HEK293 (cell line): ENCODE measurements at regions not wholly inside any gene's neighbourhood (a gene's known extent, or its start where the extent isn't known, plus 50 kb on each side); places are given as distances from the start of the nearest gene placed in this dataset.

Source experiments
- CTCF ChIA-PET: fragments of 350-600 bp; formaldehyde crosslinking; extraction: SDS; loops from one replicate; lab custom pipeline; 2021; ENCODE audit warnings: antibody characterized with exemption; lab: Yijun Ruan, JAX
- POLR2A ChIA-PET: fragments of 300-600 bp; formaldehyde crosslinking; extraction: SDS; loops from one replicate; lab custom pipeline; 2020; ENCODE audit warnings: antibody characterized with exemption, inconsistent platforms; lab: Yijun Ruan, JAX
- H3K27ac ChIP-seq: fragments of 200-500 bp; sonication (Bioruptor generic); 2 replicates; pipeline ENCODE4 v1.5.1; 2014; ENCODE audit warnings: low read depth, low read length, control low read depth, inconsistent platforms; ENCODE audit errors: extremely low read depth
- H3K36me3 ChIP-seq, 2 experiments: fragments of 200-500 bp in 1 of 2; sonication (Bioruptor generic) in 1 of 2; 1 replicate in 1 of 2; 2 replicates in 1 of 2; pipeline ENCODE4 v1.5.1; 2014 to 2017; ENCODE audit warnings: inconsistent platforms in 2 of 2, low read length in 2 of 2; ENCODE audit not compliant: control insufficient read depth in 2 of 2, insufficient read depth in 1 of 2
- H3K4me1 ChIP-seq: fragments of 200-500 bp; sonication (Bioruptor generic); 2 replicates; pipeline ENCODE4 v1.5.1; 2014; ENCODE audit warnings: mild to moderate bottlenecking, low read length, inconsistent platforms; ENCODE audit not compliant: control insufficient read depth, insufficient read depth
- H3K4me3 ChIP-seq: 2 replicates; pipeline ENCODE4 v1.5.1; 2011; ENCODE audit warnings: low read depth, mild to moderate bottlenecking, control low read depth, low read length, moderate library complexity
- H3K9me3 ChIP-seq: fragments of 200-500 bp; sonication (Bioruptor generic); 2 replicates; pipeline ENCODE4 v1.5.1; 2014; ENCODE audit warnings: low read depth, low read length, inconsistent platforms; ENCODE audit not compliant: control insufficient read depth, insufficient read depth
- KLF1 ChIP-seq: fragments of 450-650 bp; formaldehyde crosslinking; IDR thresholded peaks from 2 replicates; pipeline ENCODE4 v1.5.1; 2016; ENCODE audit warnings: missing biosample characterization, missing genetic modification characterization
- SCRT2 ChIP-seq: fragments of 450-650 bp; formaldehyde crosslinking; IDR thresholded peaks from 2 replicates; pipeline ENCODE4 v1.5.1; 2016; ENCODE audit warnings: missing biosample characterization, missing genetic modification characterization
- TCF7L2 ChIP-seq: IDR thresholded peaks from 2 replicates; pipeline ENCODE4 v1.6.1; 2011; ENCODE audit warnings: low read depth, mild to moderate bottlenecking, inconsistent platforms, low read length, moderate library complexity, borderline replicate concordance
- ZBTB20 ChIP-seq: fragments of 450-650 bp; formaldehyde crosslinking; IDR thresholded peaks from 2 replicates; pipeline ENCODE4 v1.5.1; 2016; ENCODE audit warnings: missing biosample characterization, missing genetic modification characterization
- ZNF10 ChIP-seq: fragments of 450-650 bp; formaldehyde crosslinking; IDR thresholded peaks from 2 replicates; pipeline ENCODE4 v1.5.1; 2017; ENCODE audit warnings: missing biosample characterization, missing genetic modification characterization
- ZNF23 ChIP-seq: fragments of 450-650 bp; formaldehyde crosslinking; IDR thresholded peaks from 2 replicates; pipeline ENCODE4 v1.5.1; 2016; ENCODE audit warnings: missing biosample characterization, missing genetic modification characterization, borderline replicate concordance
- ZNF324 ChIP-seq: fragments of 450-650 bp; formaldehyde crosslinking; IDR thresholded peaks from 2 replicates; pipeline ENCODE4 v1.5.1; 2016; ENCODE audit warnings: missing biosample characterization, missing genetic modification characterization
- ZNF391 ChIP-seq: fragments of 450-650 bp; formaldehyde crosslinking; IDR thresholded peaks from 2 replicates; pipeline ENCODE4 v1.5.1; 2016; ENCODE audit warnings: low read depth, missing biosample characterization, missing genetic modification characterization, borderline replicate concordance
- ZNF404 ChIP-seq: fragments of 450-650 bp; formaldehyde crosslinking; IDR thresholded peaks from 2 replicates; pipeline ENCODE4 v1.5.1; 2017; ENCODE audit warnings: missing biosample characterization, missing genetic modification characterization
- ZNF561 ChIP-seq: fragments of 450-650 bp; IDR thresholded peaks from 2 replicates; pipeline ENCODE4 v1.5.1; 2018; ENCODE audit warnings: missing biosample characterization, missing genetic modification characterization, borderline replicate concordance
- ZNF571 ChIP-seq: fragments of 450-650 bp; formaldehyde crosslinking; IDR thresholded peaks from 2 replicates; pipeline ENCODE4 v1.5.0; 2017; ENCODE audit warnings: missing biosample characterization, missing genetic modification characterization
- ZNF654 ChIP-seq: fragments of 450-650 bp; formaldehyde crosslinking; IDR thresholded peaks from 2 replicates; pipeline ENCODE4 v1.5.1; 2016; ENCODE audit warnings: low read depth, missing biosample characterization, missing genetic modification characterization
- ZNF777 ChIP-seq: fragments of 450-650 bp; formaldehyde crosslinking; IDR thresholded peaks from 2 replicates; pipeline ENCODE4 v1.5.1; 2017; ENCODE audit warnings: missing biosample characterization, missing genetic modification characterization, borderline replicate concordance
- ZNF785 ChIP-seq: fragments of 450-650 bp; formaldehyde crosslinking; IDR thresholded peaks from 2 replicates; pipeline ENCODE4 v1.5.1; 2016; ENCODE audit warnings: missing biosample characterization, missing genetic modification characterization
- TF ChIP-seq, protein P1 (sequence below): fragments of 450-650 bp; formaldehyde crosslinking; conservative IDR thresholded peaks from 2 replicates; pipeline ENCODE4 v1.5.1; 2016; ENCODE audit warnings: low read depth, missing biosample characterization, missing genetic modification characterization
- TF ChIP-seq, protein P2 (sequence below): fragments of 450-650 bp; formaldehyde crosslinking; IDR thresholded peaks from 2 replicates; pipeline ENCODE4 v1.5.1; 2016; ENCODE audit warnings: missing biosample characterization, missing genetic modification characterization
- TF ChIP-seq, protein P3 (sequence below): fragments of 450-650 bp; formaldehyde crosslinking; IDR thresholded peaks from 2 replicates; pipeline ENCODE4 v1.5.1; 2017; ENCODE audit warnings: missing biosample characterization, missing genetic modification characterization
- TF ChIP-seq, protein P4 (sequence below): fragments of 450-650 bp; IDR thresholded peaks from 2 replicates; pipeline ENCODE4 v1.5.1; 2018; ENCODE audit warnings: missing biosample characterization, mild to moderate bottlenecking, missing genetic modification characterization
- TF ChIP-seq, protein P5 (sequence below): fragments of 450-650 bp; formaldehyde crosslinking; IDR thresholded peaks from 2 replicates; pipeline ENCODE4 v1.5.1; 2016; ENCODE audit warnings: missing biosample characterization, missing genetic modification characterization

DNA sequence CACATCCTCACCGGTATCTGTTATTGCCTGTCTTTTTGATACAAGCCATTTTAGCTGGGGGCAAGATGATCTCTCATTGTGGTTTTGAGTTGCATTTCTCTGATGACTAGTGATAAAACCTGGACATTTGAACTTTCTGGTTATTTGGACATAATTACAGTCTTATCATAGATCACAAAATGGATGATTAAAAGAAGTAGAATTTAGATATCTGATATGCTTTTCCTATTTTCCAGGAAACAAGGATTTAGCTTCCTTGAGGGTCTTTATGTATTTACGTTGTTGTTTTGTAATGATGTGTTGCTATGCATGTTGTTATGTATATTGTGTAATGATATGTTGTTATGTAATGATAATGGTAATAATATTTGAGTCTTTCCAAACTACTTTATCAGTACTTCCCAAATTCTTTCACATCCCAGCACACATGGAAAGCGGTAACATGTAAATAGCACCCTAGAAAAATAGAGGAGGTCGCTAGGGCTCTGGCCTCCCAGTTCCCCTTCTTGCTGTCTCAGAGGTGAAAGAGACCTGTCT lies 53.8 kb downstream of the GJD2 start:
- ChIA-PET CTCF (no interaction called here), POLR2A (no interaction called here)
- TF ChIP-seq, protein P1, sequence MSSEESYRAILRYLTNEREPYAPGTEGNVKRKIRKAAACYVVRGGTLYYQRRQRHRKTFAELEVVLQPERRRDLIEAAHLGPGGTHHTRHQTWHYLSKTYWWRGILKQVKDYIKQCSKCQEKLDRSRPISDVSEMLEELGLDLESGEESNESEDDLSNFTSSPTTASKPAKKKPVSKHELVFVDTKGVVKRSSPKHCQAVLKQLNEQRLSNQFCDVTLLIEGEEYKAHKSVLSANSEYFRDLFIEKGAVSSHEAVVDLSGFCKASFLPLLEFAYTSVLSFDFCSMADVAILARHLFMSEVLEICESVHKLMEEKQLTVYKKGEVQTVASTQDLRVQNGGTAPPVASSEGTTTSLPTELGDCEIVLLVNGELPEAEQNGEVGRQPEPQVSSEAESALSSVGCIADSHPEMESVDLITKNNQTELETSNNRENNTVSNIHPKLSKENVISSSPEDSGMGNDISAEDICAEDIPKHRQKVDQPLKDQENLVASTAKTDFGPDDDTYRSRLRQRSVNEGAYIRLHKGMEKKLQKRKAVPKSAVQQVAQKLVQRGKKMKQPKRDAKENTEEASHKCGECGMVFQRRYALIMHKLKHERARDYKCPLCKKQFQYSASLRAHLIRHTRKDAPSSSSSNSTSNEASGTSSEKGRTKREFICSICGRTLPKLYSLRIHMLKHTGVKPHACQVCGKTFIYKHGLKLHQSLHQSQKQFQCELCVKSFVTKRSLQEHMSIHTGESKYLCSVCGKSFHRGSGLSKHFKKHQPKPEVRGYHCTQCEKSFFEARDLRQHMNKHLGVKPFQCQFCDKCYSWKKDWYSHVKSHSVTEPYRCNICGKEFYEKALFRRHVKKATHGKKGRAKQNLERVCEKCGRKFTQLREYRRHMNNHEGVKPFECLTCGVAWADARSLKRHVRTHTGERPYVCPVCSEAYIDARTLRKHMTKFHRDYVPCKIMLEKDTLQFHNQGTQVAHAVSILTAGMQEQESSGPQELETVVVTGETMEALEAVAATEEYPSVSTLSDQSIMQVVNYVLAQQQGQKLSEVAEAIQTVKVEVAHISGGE (tag by site-specific recombination) = no peak
- TF ChIP-seq ZNF404 (tag by site-specific recombination) (no peak), TCF7L2 (no peak), ZNF654 (tag by site-specific recombination) (no peak)
- H3K27ac ChIP-seq = no peak overlapping the region
- no peaks in the 10 kb centered on the region for H3K9me3 ChIP-seq
- H3K4me1 ChIP-seq = no peaks in the 10 kb centered on the region
- H3K4me3 ChIP-seq = no peak overlapping the region
- no peaks in the 10 kb centered on the region for H3K36me3 ChIP-seq

DNA sequence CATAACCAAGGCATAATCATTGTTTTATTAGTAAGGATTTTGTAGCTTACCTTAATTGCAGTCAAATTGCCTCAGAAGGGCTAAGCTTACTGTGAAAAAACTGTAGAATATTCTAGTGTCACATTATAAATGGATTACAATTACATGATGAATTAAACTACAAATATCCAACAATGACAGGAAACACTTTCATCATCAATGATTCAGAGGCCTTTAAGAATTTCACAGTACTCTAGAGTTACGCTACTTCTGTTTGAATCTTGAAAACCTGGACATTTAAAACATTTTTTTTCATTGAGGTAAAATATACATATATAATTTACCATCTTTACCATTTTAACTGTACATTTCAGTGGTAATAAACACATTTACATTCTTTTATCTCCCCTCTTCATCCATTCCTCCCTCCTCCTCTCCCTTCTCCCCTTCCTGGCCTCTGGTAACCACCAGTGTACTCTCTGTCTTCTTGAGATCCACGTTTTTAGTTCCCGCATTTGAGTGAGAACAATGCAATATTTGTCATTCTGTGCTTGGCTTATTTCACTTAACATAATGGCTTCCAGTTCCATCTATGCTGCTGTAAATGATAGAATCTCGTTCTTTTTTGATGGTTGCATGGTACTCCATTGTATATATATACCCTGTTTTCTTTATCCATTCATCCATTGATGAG lies 54.7 kb downstream of the GJD2 start:
- CTCF ChIA-PET = interaction anchor here (0.5 to 0.6 kb wide), 3 partner anchors 23 to 379 kb away, joined by 3 read pairs; no protein-coding TSS in a partner anchor

DNA sequence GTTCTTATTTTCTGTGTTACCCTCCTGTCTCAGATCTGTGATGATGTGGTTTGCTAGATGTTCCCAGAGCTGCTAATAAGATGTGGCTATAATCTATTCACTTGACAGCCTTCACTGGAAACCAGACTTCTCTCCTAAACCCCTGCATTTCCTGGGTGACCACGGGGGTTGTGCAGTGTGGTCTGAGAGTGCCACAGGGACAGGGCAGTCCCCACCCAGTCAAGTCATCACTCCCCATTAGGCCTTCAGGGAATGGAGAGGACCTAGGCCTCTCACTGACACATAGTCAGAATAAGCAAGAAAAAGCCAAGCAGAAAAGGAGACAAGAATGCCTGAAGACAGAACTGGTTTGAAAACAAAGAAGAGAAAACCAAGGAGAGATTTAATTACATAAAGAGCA lies 58.3 kb downstream of the GJD2 start:
- ChIA-PET POLR2A (no interaction called here), CTCF (interaction anchor here (0.6 kb wide), 1 partner anchor 80 kb away, joined by 4 read pairs; no protein-coding TSS in a partner anchor)
- H3K27ac ChIP-seq = no peak overlapping the region
- TF ChIP-seq TCF7L2 (no peak), ZNF571 (tag by site-specific recombination) (no peak), SCRT2 (no peak), ZNF10 (tag by site-specific recombination) (no peak), ZNF785 (tag by site-specific recombination) (no peak), ZNF777 (tag by site-specific recombination) (no peak), ZNF391 (no peak), ZBTB20 (tag by site-specific recombination) (no peak)
- TF ChIP-seq, protein P2, sequence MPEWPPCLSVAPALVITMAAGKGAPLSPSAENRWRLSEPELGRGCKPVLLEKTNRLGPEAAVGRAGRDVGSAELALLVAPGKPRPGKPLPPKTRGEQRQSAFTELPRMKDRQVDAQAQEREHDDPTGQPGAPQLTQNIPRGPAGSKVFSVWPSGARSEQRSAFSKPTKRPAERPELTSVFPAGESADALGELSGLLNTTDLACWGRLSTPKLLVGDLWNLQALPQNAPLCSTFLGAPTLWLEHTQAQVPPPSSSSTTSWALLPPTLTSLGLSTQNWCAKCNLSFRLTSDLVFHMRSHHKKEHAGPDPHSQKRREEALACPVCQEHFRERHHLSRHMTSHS = no peak
- TF ChIP-seq, protein P3, sequence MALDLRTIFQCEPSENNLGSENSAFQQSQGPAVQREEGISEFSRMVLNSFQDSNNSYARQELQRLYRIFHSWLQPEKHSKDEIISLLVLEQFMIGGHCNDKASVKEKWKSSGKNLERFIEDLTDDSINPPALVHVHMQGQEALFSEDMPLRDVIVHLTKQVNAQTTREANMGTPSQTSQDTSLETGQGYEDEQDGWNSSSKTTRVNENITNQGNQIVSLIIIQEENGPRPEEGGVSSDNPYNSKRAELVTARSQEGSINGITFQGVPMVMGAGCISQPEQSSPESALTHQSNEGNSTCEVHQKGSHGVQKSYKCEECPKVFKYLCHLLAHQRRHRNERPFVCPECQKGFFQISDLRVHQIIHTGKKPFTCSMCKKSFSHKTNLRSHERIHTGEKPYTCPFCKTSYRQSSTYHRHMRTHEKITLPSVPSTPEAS (tag by site-specific recombination) = no peak

More for the DNA sequence above, 54.7 kb downstream of the GJD2 start:
- POLR2A ChIA-PET = no interaction called here
- Histone ChIP-seq H3K36me3 (no peaks in the 10 kb centered on the region), H3K4me3 (no peak overlapping the region), H3K4me1 (no peaks in the 10 kb centered on the region), H3K9me3 (no peaks in the 10 kb centered on the region), H3K27ac (no peak overlapping the region)
- TF ChIP-seq, protein P4, sequence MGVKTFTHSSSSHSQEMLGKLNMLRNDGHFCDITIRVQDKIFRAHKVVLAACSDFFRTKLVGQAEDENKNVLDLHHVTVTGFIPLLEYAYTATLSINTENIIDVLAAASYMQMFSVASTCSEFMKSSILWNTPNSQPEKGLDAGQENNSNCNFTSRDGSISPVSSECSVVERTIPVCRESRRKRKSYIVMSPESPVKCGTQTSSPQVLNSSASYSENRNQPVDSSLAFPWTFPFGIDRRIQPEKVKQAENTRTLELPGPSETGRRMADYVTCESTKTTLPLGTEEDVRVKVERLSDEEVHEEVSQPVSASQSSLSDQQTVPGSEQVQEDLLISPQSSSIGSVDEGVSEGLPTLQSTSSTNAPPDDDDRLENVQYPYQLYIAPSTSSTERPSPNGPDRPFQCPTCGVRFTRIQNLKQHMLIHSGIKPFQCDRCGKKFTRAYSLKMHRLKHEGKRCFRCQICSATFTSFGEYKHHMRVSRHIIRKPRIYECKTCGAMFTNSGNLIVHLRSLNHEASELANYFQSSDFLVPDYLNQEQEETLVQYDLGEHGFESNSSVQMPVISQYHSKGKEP = no peak
- no peak for TF ChIP-seq KLF1
- TF ChIP-seq ZNF23 (tag by site-specific recombination) = no peak
- no peak for TF ChIP-seq ZNF324 (tag by site-specific recombination)
- no peak for TF ChIP-seq ZNF561
- TF ChIP-seq, protein P5, sequence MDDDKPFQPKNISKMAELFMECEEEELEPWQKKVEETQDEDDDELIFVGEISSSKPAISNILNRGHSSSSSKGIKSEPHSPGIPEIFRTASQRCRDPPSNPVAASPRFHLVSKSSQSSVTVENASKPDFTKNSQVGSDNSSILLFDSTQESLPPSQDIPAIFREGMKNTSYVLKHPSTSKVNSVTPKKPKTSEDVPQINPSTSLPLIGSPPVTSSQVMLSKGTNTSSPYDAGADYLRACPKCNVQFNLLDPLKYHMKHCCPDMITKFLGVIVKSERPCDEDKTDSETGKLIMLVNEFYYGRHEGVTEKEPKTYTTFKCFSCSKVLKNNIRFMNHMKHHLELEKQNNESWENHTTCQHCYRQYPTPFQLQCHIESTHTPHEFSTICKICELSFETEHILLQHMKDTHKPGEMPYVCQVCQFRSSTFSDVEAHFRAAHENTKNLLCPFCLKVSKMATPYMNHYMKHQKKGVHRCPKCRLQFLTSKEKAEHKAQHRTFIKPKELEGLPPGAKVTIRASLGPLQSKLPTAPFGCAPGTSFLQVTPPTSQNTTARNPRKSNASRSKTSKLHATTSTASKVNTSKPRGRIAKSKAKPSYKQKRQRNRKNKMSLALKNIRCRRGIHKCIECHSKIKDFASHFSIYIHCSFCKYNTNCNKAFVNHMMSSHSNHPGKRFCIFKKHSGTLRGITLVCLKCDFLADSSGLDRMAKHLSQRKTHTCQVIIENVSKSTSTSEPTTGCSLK = no peak

More for the DNA sequence above, 58.3 kb downstream of the GJD2 start:
- Histone ChIP-seq H3K4me3 (no peak overlapping the region), H3K4me1 (no peaks in the 10 kb centered on the region), H3K9me3 (no peaks in the 10 kb centered on the region), H3K36me3 (no peaks in the 10 kb centered on the region)
